ENCODE measurements at regions not wholly inside any gene's neighbourhood (a gene's known extent, or its start where the extent isn't known, plus 50 kb on each side); places are given as distances from the start of the nearest gene placed in this dataset.

- DNase-seq (ENCODE audit: low spot score), result no peak
Measured at GRCh38 chr13:64327505-64328194, 2902.5 kb downstream of the PCDH9 start.

DNA sequence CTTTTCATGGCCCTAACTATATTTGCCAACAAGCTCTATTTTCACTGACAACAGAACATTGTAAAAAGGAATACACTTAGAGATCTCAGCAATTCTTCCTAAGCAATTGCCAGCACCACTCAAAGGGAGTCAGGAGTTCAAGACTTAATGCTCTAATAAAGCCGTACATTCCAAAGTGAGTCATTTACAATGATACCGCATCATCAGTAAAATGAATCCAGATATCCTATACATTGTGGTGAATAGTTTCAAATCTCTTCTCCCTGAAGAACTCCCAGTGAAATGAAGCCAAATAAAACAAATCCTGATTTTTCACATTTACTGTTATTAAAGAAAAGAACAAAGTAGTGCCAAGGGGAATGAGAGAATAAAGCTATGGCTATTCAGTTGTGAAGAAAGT is 2898.7 kb upstream of the PCDH20 start:
- no peak for DNase-seq (ENCODE audit: low spot score)

- DNase-seq (ENCODE audit: low spot score), result no peak
Measured at GRCh38 chr13:64311948-64312347, 2896.3 kb upstream of the PCDH20 start.

GRCh38 chr13:64311112-64311511 is 2895.5 kb upstream of the PCDH20 start:
- no peak for DNase-seq (ENCODE audit: low spot score)

DNA sequence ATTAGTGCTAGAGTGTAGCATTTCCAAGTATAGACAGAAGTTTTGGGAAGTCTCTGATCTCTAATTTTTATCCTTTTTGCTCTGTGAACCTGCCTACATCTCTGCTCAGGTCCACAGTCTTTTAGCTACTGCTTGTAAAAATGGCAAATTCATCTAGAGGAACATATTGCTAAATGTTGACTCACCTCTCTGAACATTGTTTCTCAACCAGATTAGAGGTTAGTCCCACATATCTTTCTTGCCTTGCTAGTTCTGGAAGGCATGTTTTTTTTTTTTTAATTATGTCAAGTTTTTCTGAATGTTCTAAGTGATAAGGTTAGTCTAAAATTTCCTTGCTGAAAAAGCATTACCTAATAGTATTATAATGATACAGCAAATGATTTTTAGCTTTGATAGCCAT is 2889.6 kb upstream of the PCDH20 start:
- DNase-seq (ENCODE audit: low spot score), result no peak

- no peak for DNase-seq (ENCODE audit: low spot score)
Measured at GRCh38 chr13:64300239-64300638, 2884.6 kb upstream of the PCDH20 start.

DNA sequence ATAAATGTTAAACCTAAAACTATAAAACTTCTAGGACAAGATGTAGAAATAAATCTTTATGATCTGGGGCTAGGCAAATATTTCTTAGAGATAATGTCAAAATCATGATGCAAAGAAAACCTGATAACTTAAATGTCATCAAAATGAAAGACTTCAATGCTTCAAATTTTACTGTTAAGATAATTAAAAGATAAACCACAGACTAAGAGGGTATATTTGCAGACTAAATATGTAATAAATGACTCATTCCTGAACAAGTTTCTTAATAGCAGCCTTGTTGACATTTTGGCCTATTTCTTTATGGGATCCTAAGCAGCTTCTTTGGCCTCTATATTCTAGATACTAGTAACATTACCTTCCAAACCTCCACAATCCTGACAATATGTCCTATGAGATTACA is 2878.3 kb upstream of the PCDH20 start:
- DNase-seq (ENCODE audit: low spot score), result no peak

GRCh38 chr13:64289702-64290101 is 2874.1 kb upstream of the PCDH20 start:
- no peak for DNase-seq (ENCODE audit: low spot score)

GRCh38 chr13:64283926-64284325 is 2868.3 kb upstream of the PCDH20 start:
- DNase-seq (ENCODE audit: low spot score), result no peak

GRCh38 chr13:64278493-64278892 is 2862.8 kb upstream of the PCDH20 start:
- DNase-seq (ENCODE audit: low spot score), result peak; percentile 2

GRCh38 chr13:64277097-64277496 is 2861.4 kb upstream of the PCDH20 start:
- no peak for DNase-seq (ENCODE audit: low spot score)

DNA sequence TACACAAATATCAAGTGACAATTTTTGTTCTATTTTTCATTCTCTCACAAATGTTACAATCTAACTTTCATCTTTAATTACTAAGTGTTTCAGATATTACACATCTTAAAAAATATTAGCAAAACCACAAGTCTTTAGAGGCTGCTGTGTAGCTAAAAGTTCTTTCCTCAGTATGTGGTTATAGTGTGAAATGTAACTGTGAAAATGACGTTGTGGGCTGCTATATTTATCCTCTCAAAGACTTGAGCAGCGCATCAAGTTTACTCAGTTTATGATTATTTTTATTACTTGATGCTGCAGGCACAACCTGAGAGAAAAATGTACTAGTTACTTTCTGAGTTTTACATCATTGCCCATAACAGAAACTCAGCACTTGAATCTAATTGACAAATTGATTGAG is 2860.6 kb upstream of the PCDH20 start:
- no peak for DNase-seq (ENCODE audit: low spot score)

- no peak for DNase-seq (ENCODE audit: low spot score)
Measured at GRCh38 chr13:64274481-64275217, 2859.0 kb upstream of the PCDH20 start.

DNA sequence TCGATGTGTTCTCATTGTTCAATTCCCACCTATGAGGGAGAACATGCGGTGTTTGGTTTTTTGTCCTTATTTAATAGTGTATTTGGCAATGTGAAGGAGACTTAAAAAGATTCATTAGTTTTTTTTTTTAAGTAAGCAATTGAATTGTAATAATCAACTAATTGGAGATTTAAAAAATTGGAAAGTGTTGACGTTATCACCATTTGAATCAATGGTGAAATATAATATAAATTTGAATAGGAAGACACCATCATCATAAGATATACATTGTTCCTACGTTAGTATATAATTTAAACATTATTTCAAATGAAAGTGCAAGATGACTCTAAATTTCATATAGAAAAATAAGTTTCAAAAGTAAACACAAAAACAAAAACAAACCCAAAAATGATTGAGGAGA is 2858.1 kb upstream of the PCDH20 start:
- DNase-seq (ENCODE audit: low spot score), result no peak

- no peak for DNase-seq (ENCODE audit: low spot score)
Measured at GRCh38 chr13:64272681-64273080, 2857.0 kb upstream of the PCDH20 start.

- no peak for DNase-seq (ENCODE audit: low spot score)
Measured at GRCh38 chr13:64266024-64266423, 2850.4 kb upstream of the PCDH20 start.

DNA sequence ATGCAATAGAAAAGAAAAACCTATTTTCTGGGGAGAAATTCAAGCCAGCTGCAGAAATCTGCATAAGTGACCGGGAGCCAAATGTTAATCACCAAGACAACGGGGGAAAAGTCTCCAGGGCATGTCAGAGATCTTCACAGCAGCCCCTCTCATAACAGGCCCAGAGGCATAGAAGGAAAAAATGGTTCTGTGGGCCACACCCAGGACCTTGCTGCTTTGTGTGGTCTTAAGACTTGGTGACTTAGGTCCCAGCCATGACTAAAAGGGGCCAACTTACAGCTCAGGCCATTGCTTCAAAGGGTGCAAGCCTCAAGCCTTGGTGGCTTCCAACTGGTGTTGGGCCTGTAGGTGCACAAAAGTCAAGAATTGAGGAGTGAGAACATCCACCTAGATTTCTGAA is 2847.6 kb upstream of the PCDH20 start:
- DNase-seq (ENCODE audit: low spot score), result no peak

DNA sequence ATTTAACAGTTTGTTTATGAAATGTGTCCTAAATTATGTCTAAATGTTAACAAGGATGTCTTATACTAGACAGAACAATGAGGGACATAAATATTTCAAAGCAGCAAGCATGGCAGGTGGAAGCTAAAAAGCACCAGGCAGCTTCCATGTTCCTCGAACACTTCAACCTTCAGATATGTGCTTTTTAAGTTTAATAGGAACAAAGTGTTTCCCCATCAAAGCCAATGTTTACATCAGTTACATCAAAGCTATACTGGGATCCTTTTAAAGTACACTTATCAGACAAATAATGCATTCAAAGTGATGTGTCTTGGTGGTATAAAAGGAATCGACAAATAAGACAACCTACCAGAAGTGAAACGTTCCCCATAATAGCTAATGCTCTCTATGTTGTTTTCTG is 2841.1 kb upstream of the PCDH20 start:
- no peak for DNase-seq (ENCODE audit: low spot score)

GRCh38 chr13:64255988-64256387 is 2840.3 kb upstream of the PCDH20 start:
- no peak for DNase-seq (ENCODE audit: low spot score)

- no peak for DNase-seq (ENCODE audit: low spot score)
Measured at GRCh38 chr13:64248371-64249065, 2832.9 kb upstream of the PCDH20 start.

DNA sequence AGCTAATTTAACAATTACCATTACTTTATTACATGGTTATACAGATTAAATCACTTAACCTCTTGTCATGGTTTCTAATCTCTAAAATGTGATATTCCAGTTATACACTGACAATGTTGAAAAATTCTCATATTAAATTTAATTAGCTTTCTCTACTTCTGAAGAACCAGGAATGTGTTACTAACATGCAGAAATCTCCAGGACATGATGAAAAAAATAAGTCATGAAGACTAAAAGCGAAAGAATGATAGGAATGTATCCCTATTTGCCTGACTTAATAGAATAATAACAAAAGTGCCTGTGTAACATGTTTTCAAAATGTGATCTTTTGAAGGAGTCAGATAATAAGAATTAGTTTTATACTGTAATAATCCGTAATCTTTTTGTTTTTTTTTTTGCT is 2823.7 kb upstream of the PCDH20 start:
- peak; percentile 4 for DNase-seq (ENCODE audit: low spot score)

DNA sequence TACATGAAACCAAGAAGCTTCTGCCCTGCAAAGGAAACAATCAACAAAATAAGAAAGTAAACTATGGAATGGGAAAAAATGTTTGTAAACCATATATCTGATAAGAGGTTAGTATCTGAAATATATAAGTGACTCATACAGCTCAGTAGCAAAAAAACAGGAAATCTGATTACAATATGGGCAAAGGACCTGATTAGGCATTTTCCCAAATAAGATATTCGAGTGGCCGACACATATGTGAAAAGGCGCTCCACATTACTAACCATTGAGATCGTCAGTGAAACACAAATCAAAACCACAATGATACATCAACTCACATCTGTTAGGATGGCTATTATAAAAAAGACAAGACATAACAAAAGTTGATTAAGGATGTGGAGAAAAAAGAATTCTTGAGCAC is 2818.6 kb upstream of the PCDH20 start:
- no peak for DNase-seq (ENCODE audit: low spot score)

DNA sequence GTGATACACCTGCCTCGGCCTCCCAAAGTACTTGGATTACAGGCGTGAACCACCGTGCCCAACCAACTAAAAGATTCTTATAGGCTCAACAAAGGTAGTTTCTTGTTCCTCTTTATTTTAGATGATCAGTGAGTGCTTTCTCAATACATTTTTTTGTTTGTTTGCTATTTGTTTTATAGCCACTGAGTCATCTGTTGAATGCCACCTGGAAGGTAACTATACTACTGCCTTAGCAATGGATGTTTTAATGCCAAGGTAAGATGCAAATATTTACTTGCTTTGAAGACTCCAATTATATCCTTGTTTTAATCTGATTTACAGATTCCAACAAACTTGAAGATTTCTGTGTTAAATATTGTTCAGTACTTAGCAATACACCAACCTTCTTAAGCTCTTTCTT is 2807.4 kb upstream of the PCDH20 start:
- DNase-seq (ENCODE audit: low spot score), result no peak

All from AG08395 (cell line).